Transverse colon (tissue), 3 donors: ENCODE measurements at regions not wholly inside any gene's neighbourhood (a gene's known extent, or its start where the extent isn't known, plus 50 kb on each side); places are given as distances from the start of the nearest gene placed in this dataset.

Experiments
- EP300 ChIP-seq: sonication (generic); formaldehyde crosslinking; IDR thresholded peaks from one replicate; pipeline ENCODE4 v1.6.1; 2017; ENCODE audit warnings: antibody characterized with exemption, low read depth
- POLR2A ChIP-seq: fragments of 450-650 bp; IDR thresholded peaks from one replicate; pipeline ENCODE4 v1.6.1; 2016; ENCODE audit warnings: antibody characterized with exemption, mild to moderate bottlenecking, moderate library complexity
- TF ChIP-seq, protein P1 (sequence below), 5 experiments: fragments of 200-600 bp in 3 of 5; fragments of 450-650 bp in 2 of 5; sonication (generic) in 3 of 5; IDR thresholded peaks; 1 replicate in 2 of 5; 2 replicates in 3 of 5; pipeline ENCODE4 v1.5.1; 2016 to 2017; ENCODE audit warnings: antibody characterized with exemption in 5 of 5, inconsistent platforms in 3 of 5, mild to moderate bottlenecking in 2 of 5, moderate library complexity in 1 of 5

GRCh38 chr10:111525696-111526095 lies 448.9 kb downstream of the ADRA2A start:
- no peak for TF ChIP-seq POLR2A
- TF ChIP-seq, protein P1, sequence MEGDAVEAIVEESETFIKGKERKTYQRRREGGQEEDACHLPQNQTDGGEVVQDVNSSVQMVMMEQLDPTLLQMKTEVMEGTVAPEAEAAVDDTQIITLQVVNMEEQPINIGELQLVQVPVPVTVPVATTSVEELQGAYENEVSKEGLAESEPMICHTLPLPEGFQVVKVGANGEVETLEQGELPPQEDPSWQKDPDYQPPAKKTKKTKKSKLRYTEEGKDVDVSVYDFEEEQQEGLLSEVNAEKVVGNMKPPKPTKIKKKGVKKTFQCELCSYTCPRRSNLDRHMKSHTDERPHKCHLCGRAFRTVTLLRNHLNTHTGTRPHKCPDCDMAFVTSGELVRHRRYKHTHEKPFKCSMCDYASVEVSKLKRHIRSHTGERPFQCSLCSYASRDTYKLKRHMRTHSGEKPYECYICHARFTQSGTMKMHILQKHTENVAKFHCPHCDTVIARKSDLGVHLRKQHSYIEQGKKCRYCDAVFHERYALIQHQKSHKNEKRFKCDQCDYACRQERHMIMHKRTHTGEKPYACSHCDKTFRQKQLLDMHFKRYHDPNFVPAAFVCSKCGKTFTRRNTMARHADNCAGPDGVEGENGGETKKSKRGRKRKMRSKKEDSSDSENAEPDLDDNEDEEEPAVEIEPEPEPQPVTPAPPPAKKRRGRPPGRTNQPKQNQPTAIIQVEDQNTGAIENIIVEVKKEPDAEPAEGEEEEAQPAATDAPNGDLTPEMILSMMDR (IDR thresholded peaks at IDR 0.05), result no peak
- TF ChIP-seq EP300, result no peak
